Spleen (tissue), 7 donors: ENCODE measurements at regions not wholly inside any gene's neighbourhood (a gene's known extent, or its start where the extent isn't known, plus 50 kb on each side); places are given as distances from the start of the nearest gene placed in this dataset.

ENCODE experiments used
- CTCF ChIP-seq, 11 experiments: fragments of 200-600 bp in 7 of 11; fragments of 450-650 bp in 4 of 11; sonication (generic) in 4 of 11; IDR thresholded peaks in 8 of 11; conservative IDR thresholded peaks in 3 of 11; 1 replicate in 7 of 11; 2 replicates in 4 of 11; pipeline versions ENCODE4 v1.4.0 to v1.8.0; 2016 to 2021; ENCODE audit warnings: antibody characterized with exemption in 11 of 11, inconsistent platforms in 4 of 11, mild to moderate bottlenecking in 1 of 11
- POLR2A ChIP-seq, 3 donors: fragments of 450-650 bp; IDR thresholded peaks; one replicate each; pipeline ENCODE4 v1.5.1; 2017; ENCODE audit warnings: antibody characterized with exemption in 3 of 3, mild to moderate bottlenecking in 1 of 3
- POLR2AphosphoS5 ChIP-seq, 3 donors: sonication (generic); formaldehyde crosslinking; IDR thresholded peaks; one replicate each; pipeline ENCODE4 v1.5.1; 2017; ENCODE audit warnings: antibody characterized with exemption in 3 of 3
- donor health status: DM: no; HTN: no; CAD: no; lungs with moderate emphysema.
- donor health status: DM: no; HTN: no; CAD: no.
- donor health status: DM: no; HTN: no; CAD: no.

- TF ChIP-seq POLR2AphosphoS5 (IDR thresholded peaks at IDR 0.05) = no peak
- TF ChIP-seq CTCF (IDR thresholded peaks at IDR 0.05 in 8 of 11, conservative IDR thresholded peaks at IDR 0.05 in 3 of 11) = no peak
- TF ChIP-seq POLR2A (IDR thresholded peaks at IDR 0.05) = no peak
These were observed 442.1 kb downstream of the PCDH20 start for GRCh38 chr13:60973529-60973928.
